ENCODE measurements at regions not wholly inside any gene's neighbourhood (a gene's known extent, or its start where the extent isn't known, plus 50 kb on each side); places are given as distances from the start of the nearest gene placed in this dataset.

DNA sequence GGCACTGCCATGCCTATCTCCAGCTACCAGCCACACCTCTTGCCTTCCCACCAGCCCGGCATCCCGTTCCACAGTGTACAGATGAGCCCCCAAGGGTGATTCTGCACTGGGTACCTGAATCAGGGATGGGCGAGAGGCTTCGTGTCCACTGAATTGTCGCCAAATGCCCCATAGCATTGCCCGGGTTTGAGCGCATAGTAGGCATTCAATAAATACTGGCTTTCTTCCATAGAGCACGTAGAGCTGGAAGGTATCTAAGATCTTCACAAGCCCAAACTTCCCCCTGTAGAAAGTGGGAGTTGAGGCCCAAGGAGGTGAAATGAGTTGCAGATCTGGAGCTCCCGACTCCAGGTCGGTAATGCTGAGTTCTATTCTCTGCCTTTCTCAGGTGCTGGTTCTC lies 358.7 kb downstream of the LPIN1 start:
- intact Hi-C loops (cut with DNase I; ENCODE audit: low total_unique reads): no loop called here
- H3K4me3 ChIP-seq (ENCODE audit: low read depth, poor library complexity, severe bottlenecking): no peak overlapping the region
- no peak for TF ChIP-seq POLR2A (IDR thresholded peaks at IDR 0.05)
- TF ChIP-seq, protein P1, sequence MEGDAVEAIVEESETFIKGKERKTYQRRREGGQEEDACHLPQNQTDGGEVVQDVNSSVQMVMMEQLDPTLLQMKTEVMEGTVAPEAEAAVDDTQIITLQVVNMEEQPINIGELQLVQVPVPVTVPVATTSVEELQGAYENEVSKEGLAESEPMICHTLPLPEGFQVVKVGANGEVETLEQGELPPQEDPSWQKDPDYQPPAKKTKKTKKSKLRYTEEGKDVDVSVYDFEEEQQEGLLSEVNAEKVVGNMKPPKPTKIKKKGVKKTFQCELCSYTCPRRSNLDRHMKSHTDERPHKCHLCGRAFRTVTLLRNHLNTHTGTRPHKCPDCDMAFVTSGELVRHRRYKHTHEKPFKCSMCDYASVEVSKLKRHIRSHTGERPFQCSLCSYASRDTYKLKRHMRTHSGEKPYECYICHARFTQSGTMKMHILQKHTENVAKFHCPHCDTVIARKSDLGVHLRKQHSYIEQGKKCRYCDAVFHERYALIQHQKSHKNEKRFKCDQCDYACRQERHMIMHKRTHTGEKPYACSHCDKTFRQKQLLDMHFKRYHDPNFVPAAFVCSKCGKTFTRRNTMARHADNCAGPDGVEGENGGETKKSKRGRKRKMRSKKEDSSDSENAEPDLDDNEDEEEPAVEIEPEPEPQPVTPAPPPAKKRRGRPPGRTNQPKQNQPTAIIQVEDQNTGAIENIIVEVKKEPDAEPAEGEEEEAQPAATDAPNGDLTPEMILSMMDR (IDR thresholded peaks at IDR 0.05): no peak
- no peak for DNase-seq (ENCODE audit: low spot score in 2 of 2)
- WGBS, 2 donors: 79 to 81% methylated on average over 10 of the region's 10 CpGs

DNA sequence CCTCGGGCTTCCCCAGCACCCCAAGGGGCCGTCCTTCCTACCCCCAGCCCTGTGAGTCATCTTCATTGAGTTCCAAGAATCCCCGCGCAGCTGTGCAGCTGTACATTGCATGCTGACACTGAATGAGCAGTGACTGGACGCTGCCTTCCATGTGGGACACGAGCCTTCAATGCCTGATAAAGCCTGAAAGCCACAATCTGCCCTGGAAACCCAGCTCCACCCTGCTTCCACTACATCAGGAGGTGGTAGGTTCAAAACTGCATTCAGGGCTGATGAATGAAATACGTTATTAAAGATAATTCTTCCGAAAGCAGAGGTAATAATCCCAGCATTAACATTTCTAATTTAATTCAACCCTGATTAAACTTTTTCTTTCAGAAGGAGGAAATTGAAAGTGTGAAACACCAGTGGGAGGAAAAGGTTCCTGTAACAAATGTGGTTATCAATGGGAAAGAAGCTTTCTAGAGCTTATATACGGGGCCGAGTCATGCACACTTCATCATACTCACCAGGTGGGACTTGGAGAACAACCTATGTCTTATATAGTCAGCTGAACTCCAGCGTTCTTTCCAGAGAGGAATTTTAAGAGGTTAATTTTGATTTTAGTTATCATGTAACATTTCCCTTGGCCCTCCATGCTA lies 360.1 kb downstream of the LPIN1 start:
- intact Hi-C loops (cut with DNase I; ENCODE audit: low total_unique reads): no loop called here
- DNase-seq (ENCODE audit: low spot score in 2 of 2): no peak
- no peak overlapping the region for H3K4me3 ChIP-seq (ENCODE audit: low read depth, poor library complexity, severe bottlenecking)
- 48 to 51% methylated on average over 11 of the region's 11 CpGs for WGBS, 2 donors
- TF ChIP-seq, protein P1 (IDR thresholded peaks at IDR 0.05): no peak
- no peak for TF ChIP-seq POLR2A (IDR thresholded peaks at IDR 0.05)

DNA sequence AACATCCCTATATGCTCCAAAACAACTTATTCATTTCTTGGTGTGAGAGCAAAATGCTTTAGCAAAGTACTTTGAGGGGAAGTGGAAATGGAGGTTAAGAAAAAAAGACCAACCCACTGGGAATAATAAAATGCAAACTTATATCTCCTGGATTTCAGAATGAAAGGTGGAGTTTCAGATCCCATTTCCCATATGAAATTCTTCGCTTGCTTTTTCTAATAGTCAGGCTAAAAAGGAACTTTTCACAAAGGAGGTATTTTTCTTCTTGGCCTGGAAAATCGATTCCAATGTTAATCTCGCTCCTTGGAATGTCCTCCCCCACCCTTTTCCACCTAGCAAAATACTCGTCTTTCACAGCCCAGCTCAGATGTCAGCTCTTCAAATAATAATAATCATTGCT lies 360.9 kb downstream of the LPIN1 start:
- no peak for DNase-seq (ENCODE audit: low spot score in 2 of 2)
- 54 to 89% methylated on average over 4 of the region's 4 CpGs for WGBS, 2 donors
- no peak for TF ChIP-seq POLR2A (IDR thresholded peaks at IDR 0.05)
- TF ChIP-seq, protein P1 (IDR thresholded peaks at IDR 0.05): no peak
- intact Hi-C loops (cut with DNase I; ENCODE audit: low total_unique reads): no loop called here
- no peak overlapping the region for H3K4me3 ChIP-seq (ENCODE audit: low read depth, poor library complexity, severe bottlenecking)

DNA sequence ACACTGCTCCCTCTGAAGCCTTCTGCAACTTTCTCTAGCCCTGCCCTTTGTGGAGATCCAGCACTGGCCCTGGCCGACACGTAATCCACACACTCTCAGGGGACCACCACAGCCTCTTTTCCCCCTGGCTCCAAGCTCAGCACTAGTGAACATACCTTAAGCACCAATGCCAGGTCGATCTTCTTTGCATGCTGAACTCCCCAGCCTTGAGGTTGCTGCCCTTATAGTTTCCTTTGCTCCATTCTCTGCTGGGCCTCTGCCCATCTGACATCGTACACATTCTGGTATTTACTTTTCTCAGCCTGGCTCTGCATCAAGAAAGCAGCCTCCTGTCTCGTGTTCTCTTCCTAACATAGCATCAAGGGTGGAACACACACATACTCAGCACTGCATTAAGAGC lies 361.5 kb downstream of the LPIN1 start:
- 62 to 77% methylated on average over 5 of the region's 5 CpGs for WGBS, 2 donors
- no peak for DNase-seq (ENCODE audit: low spot score in 2 of 2)
- H3K4me3 ChIP-seq (ENCODE audit: low read depth, poor library complexity, severe bottlenecking): no peak overlapping the region
- intact Hi-C loops (cut with DNase I; ENCODE audit: low total_unique reads): no loop called here
- no peak for TF ChIP-seq POLR2A (IDR thresholded peaks at IDR 0.05)
- TF ChIP-seq, protein P1 (IDR thresholded peaks at IDR 0.05): no peak

DNA sequence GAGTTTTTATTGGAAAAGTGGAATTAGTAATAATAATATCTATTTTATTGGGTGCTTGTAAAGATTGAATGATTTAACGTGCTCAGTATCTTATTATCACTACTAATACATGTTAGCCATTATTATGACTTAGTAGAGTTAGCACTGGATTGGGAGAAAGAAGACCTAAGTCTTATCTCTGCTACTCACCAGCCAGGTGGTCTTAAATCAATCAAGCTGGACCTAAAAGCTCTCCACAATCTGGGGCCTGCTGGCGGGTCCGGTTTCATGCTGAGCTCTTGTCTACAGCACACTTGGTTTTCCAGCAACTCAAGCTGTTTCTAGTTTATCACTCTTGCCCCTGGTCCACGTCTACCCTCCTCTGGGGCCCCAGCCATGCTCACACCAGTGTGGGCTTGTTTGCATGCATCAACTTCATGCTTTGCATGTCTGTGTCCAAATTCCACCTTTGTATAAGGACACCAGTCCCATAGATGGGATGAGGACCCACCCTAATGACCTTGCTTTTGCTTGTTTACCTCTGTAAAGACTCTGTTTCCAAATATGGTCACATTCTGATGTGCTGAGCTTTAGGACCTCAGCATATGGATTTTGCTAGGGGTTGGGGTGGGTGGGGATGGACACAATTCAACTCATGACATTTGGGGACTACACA lies 363.1 kb downstream of the LPIN1 start:
- no peak for TF ChIP-seq POLR2A (IDR thresholded peaks at IDR 0.05)
- TF ChIP-seq, protein P1 (IDR thresholded peaks at IDR 0.05): no peak
- 75 to 94% methylated on average over 4 of the region's 4 CpGs for WGBS, 2 donors
- no peak for DNase-seq (ENCODE audit: low spot score in 2 of 2)

More for the DNA sequence above, 363.1 kb downstream of the LPIN1 start:
- intact Hi-C loops (cut with DNase I; ENCODE audit: low total_unique reads): no loop called here
- H3K4me3 ChIP-seq (ENCODE audit: low read depth, poor library complexity, severe bottlenecking): no peak overlapping the region
